ENCODE measurements at regions not wholly inside any gene's neighbourhood (a gene's known extent, or its start where the extent isn't known, plus 50 kb on each side); places are given as distances from the start of the nearest gene placed in this dataset.

DNA sequence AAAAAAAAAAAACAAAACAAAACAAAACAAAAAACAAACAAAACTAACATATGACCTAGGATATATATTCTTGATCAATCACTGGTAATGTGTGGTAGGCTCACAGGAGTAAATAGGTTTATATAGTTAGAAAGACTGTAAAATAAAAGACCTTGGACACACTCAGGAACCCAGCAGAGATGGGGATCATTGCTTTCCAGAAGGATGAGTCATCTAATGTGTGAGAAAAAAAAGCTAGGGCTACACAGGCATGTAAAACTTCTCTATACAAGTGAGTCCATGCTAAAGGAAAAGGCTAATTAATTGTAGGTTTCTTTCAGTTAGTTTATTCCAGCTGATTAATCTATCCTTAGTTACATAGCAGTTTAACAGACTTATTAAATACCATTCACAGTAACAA is 710.3 kb upstream of the ARPP21 start:
- Mint-ChIP-seq H3K27ac (no peak overlapping the region), H3K4me1 (no peaks in the 10 kb centered on the region)
- CTCF ChIA-PET: no interaction called here

DNA sequence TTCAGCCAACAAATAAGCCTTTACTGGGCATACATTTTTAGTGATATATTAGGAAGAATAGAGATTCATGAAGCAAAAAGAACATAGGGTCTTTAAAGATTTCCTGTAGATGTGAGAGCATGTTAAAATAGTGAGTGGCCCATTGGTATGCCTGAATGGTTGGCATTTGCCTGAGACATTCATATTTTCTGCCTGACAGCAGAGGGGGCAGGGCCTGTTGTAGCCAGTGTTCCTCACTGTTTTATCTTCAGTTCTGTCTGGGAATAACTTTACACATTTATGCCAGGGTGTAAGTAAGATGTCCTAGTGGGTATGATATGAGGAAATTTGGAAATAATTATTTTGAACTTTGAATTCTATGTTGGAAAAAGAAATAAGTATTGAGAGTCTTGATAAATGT is 704.7 kb upstream of the ARPP21 start:
- Histone ChIP-seq H3K4me1 (ENCODE audit: control insufficient read depth in 2 of 2, insufficient read depth in 2 of 2, low read length in 2 of 2) (no peaks in the 10 kb centered on the region), H4K20me1 (ENCODE audit: control insufficient read depth, insufficient read depth, low read length, poor library complexity, severe bottlenecking) (no peaks in the 10 kb centered on the region), H2AFZ (ENCODE audit: insufficient read depth, low read depth, low read length, poor library complexity, severe bottlenecking) (no peak overlapping the region), H3K4me2 (replicated peaks; ENCODE audit: low read depth, low read length, poor library complexity, severe bottlenecking) (no peak overlapping the region), H3K9ac (ENCODE audit: low read length) (no peak overlapping the region), H3K9me3 (ENCODE audit: control extremely low read depth in 1 of 3, control insufficient read depth in 2 of 3, insufficient read depth in 1 of 3, low read length in 2 of 3) (peaks cover 0 to 4% (median 0%) of the 10 kb centered on the region in 3 donors), H3K36me3 (replicated peaks in 1 of 2; ENCODE audit: control extremely low read depth in 1 of 2, control insufficient read depth in 1 of 2, extremely low read depth in 1 of 2, insufficient read depth in 2 of 2, low read length in 1 of 2) (no peaks in the 10 kb centered on the region), H3K27ac (ENCODE audit: low read length in 2 of 2) (no peak overlapping the region), H3K79me2 (ENCODE audit: control insufficient read depth, insufficient read depth, low read length) (no peaks in the 10 kb centered on the region), H3K4me3 (ENCODE audit: control extremely low read depth in 1 of 5, extremely low read depth in 1 of 5, insufficient read depth in 1 of 5, low read depth in 2 of 5, low read length in 4 of 5) (no peak overlapping the region), H3K27me3 (replicated peaks in 1 of 4; ENCODE audit: control extremely low read depth in 1 of 4, control insufficient read depth in 3 of 4, insufficient read depth in 4 of 4, low read length in 3 of 4) (no peaks in the 10 kb centered on the region)
- Mint-ChIP-seq H3K27ac (no peak overlapping the region), H3K4me3 (no peak overlapping the region), H3K27me3 (no peaks in the 10 kb centered on the region), H3K4me1 (no peaks in the 10 kb centered on the region), H3K9me3 (ENCODE audit: insufficient read depth) (peaks cover 8% of the 10 kb centered on the region)
- ChIA-PET CTCF (no interaction called here), POLR2A (no interaction called here)
- ATAC-seq (ENCODE audit: low read depth) (no peak), DNase-seq (no peak)
- no peak for TF ChIP-seq EZH2 (IDR thresholded peaks at IDR 0.05; ENCODE audit: borderline replicate concordance, insufficient read depth, low read depth, low read length, poor library complexity, severe bottlenecking)
- TF ChIP-seq, protein P1, sequence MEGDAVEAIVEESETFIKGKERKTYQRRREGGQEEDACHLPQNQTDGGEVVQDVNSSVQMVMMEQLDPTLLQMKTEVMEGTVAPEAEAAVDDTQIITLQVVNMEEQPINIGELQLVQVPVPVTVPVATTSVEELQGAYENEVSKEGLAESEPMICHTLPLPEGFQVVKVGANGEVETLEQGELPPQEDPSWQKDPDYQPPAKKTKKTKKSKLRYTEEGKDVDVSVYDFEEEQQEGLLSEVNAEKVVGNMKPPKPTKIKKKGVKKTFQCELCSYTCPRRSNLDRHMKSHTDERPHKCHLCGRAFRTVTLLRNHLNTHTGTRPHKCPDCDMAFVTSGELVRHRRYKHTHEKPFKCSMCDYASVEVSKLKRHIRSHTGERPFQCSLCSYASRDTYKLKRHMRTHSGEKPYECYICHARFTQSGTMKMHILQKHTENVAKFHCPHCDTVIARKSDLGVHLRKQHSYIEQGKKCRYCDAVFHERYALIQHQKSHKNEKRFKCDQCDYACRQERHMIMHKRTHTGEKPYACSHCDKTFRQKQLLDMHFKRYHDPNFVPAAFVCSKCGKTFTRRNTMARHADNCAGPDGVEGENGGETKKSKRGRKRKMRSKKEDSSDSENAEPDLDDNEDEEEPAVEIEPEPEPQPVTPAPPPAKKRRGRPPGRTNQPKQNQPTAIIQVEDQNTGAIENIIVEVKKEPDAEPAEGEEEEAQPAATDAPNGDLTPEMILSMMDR (IDR thresholded peaks at IDR 0.05): no peak
- intact Hi-C loops (cut with micrococcal nuclease): no loop called here

More for the DNA sequence above, 710.3 kb upstream of the ARPP21 start:
- no peaks in the 10 kb centered on the region for H3K27me3 ChIP-seq (replicated peaks in 1 of 4; ENCODE audit: control extremely low read depth in 1 of 4, control insufficient read depth in 3 of 4, insufficient read depth in 4 of 4, low read length in 3 of 4)
- no peaks in the 10 kb centered on the region for H4K20me1 ChIP-seq (ENCODE audit: control insufficient read depth, insufficient read depth, low read length, poor library complexity, severe bottlenecking)
- H3K4me1 ChIP-seq (ENCODE audit: control insufficient read depth in 2 of 2, insufficient read depth in 2 of 2, low read length in 2 of 2): no peaks in the 10 kb centered on the region
- H3K4me2 ChIP-seq (replicated peaks; ENCODE audit: low read depth, low read length, poor library complexity, severe bottlenecking): no peak overlapping the region
- POLR2A ChIA-PET: no interaction called here
- no peaks in the 10 kb centered on the region for H3K79me2 ChIP-seq (ENCODE audit: control insufficient read depth, insufficient read depth, low read length)
- no peak overlapping the region for H3K4me3 ChIP-seq (ENCODE audit: control extremely low read depth in 1 of 5, extremely low read depth in 1 of 5, insufficient read depth in 1 of 5, low read depth in 2 of 5, low read length in 4 of 5)
- no peak overlapping the region for H3K9ac ChIP-seq (ENCODE audit: low read length)
- intact Hi-C loops (cut with micrococcal nuclease): no loop called here
- Mint-ChIP-seq H3K27me3 (no peaks in the 10 kb centered on the region), H3K4me3 (no peak overlapping the region), H3K9me3 (ENCODE audit: insufficient read depth) (peaks cover 9% of the 10 kb centered on the region)
- H3K9me3 ChIP-seq (ENCODE audit: control extremely low read depth in 1 of 3, control insufficient read depth in 2 of 3, insufficient read depth in 1 of 3, low read length in 2 of 3): peaks cover 0 to 4% (median 0%) of the 10 kb centered on the region in 3 donors
- no peak overlapping the region for H3K27ac ChIP-seq (ENCODE audit: low read length in 2 of 2)
- DNase-seq (no peak), ATAC-seq (ENCODE audit: low read depth) (no peak)
- TF ChIP-seq EZH2 (IDR thresholded peaks at IDR 0.05; ENCODE audit: borderline replicate concordance, insufficient read depth, low read depth, low read length, poor library complexity, severe bottlenecking): no peak
- TF ChIP-seq, protein P1 (IDR thresholded peaks at IDR 0.05): no peak
- no peaks in the 10 kb centered on the region for H3K36me3 ChIP-seq (replicated peaks in 1 of 2; ENCODE audit: control extremely low read depth in 1 of 2, control insufficient read depth in 1 of 2, extremely low read depth in 1 of 2, insufficient read depth in 2 of 2, low read length in 1 of 2)
- H2AFZ ChIP-seq (ENCODE audit: insufficient read depth, low read depth, low read length, poor library complexity, severe bottlenecking): no peak overlapping the region
